H9 (cell line): ENCODE measurements at regions not wholly inside any gene's neighbourhood (a gene's known extent, or its start where the extent isn't known, plus 50 kb on each side); places are given as distances from the start of the nearest gene placed in this dataset.

Source experiments
- DNase-seq: peaks from one replicate; pipeline ENCODE4 v3.0.0-alpha.2; 2017
- H2AFZ ChIP-seq: one replicate; pipeline ENCODE4 v1.6.1; 2013; ENCODE audit warnings: mild to moderate bottlenecking, low read length, control low read depth, moderate library complexity
- H2AK5ac ChIP-seq: 2 replicates; pipeline ENCODE4 v1.6.1; 2013; ENCODE audit warnings: low read length, control low read depth, mixed read lengths; ENCODE audit not compliant: insufficient read length
- H2BK120ac ChIP-seq: one replicate; pipeline ENCODE4 v1.6.1; 2013; ENCODE audit warnings: low read depth, mild to moderate bottlenecking, low read length, control low read depth, inconsistent platforms; ENCODE audit not compliant: poor library complexity, severe bottlenecking
- H2BK12ac ChIP-seq: 2 replicates; pipeline ENCODE4 v1.6.1; 2013; ENCODE audit warnings: low read length, control low read depth, mixed read lengths, low read depth; ENCODE audit not compliant: insufficient read length
- H2BK15ac ChIP-seq: 2 replicates; pipeline ENCODE4 v1.6.1; 2013; ENCODE audit warnings: low read depth, low read length, control low read depth
- H2BK20ac ChIP-seq: one replicate; pipeline ENCODE4 v1.6.1; 2013; ENCODE audit warnings: low read depth, mild to moderate bottlenecking, low read length, control low read depth, inconsistent platforms; ENCODE audit not compliant: poor library complexity, severe bottlenecking
- H2BK5ac ChIP-seq: 2 replicates; pipeline ENCODE4 v1.6.1; 2013; ENCODE audit warnings: low read length, control low read depth, mixed read lengths; ENCODE audit not compliant: insufficient read length
- H3K14ac ChIP-seq: 2 replicates; pipeline ENCODE4 v1.6.1; 2013; ENCODE audit warnings: low read length, control low read depth; ENCODE audit not compliant: insufficient read depth
- H3K18ac ChIP-seq: 2 replicates; pipeline ENCODE4 v1.6.1; 2013; ENCODE audit warnings: low read depth, mild to moderate bottlenecking, mixed read lengths, low read length, control low read depth; ENCODE audit not compliant: insufficient read length
- H3K23ac ChIP-seq: 2 replicates; pipeline ENCODE4 v1.6.1; 2013; ENCODE audit warnings: low read length, control low read depth, mixed read lengths, low read depth; ENCODE audit not compliant: insufficient read length
- H3K23me2 ChIP-seq: 2 replicates; pipeline ENCODE4 v1.6.1; 2013; ENCODE audit warnings: low read depth, mild to moderate bottlenecking, mixed read lengths, low read length, control low read depth; ENCODE audit not compliant: insufficient read length, poor library complexity, severe bottlenecking
- H3K27ac ChIP-seq: 2 replicates; pipeline ENCODE4 v1.5.1; 2013; ENCODE audit warnings: low read length, control low read depth, mixed read lengths, low read depth; ENCODE audit not compliant: insufficient read length
- H3K27me3 ChIP-seq: 2 replicates; pipeline ENCODE4 v1.6.1; 2013; ENCODE audit warnings: low read length, control low read depth, inconsistent platforms; ENCODE audit not compliant: insufficient read depth
- H3K4ac ChIP-seq: 2 replicates; pipeline ENCODE4 v1.6.1; 2013; ENCODE audit warnings: low read depth, mild to moderate bottlenecking, control low read depth, inconsistent platforms, low read length, moderate library complexity
- H3K4me1 ChIP-seq: 2 replicates; pipeline ENCODE4 v1.6.1; 2013; ENCODE audit warnings: low read length, control low read depth, inconsistent platforms; ENCODE audit not compliant: insufficient read depth
- H3K4me2 ChIP-seq: 2 replicates; pipeline ENCODE4 v1.6.1; 2013; ENCODE audit warnings: low read length, control low read depth, mixed read lengths; ENCODE audit not compliant: insufficient read length, insufficient read depth
- H3K56ac ChIP-seq: 2 replicates; pipeline ENCODE4 v1.6.1; 2013; ENCODE audit warnings: low read depth, mild to moderate bottlenecking, mixed read lengths, low read length, control low read depth; ENCODE audit not compliant: insufficient read length
- H3K79me1 ChIP-seq: 2 replicates; pipeline ENCODE4 v1.6.1; 2013; ENCODE audit warnings: low read depth, mild to moderate bottlenecking, moderate library complexity, low read length, control low read depth, inconsistent platforms; ENCODE audit not compliant: insufficient read depth, poor library complexity, severe bottlenecking
- H3K79me2 ChIP-seq: 2 replicates; pipeline ENCODE4 v1.6.1; 2013; ENCODE audit warnings: low read length, control low read depth, inconsistent platforms; ENCODE audit not compliant: insufficient read depth
- H3K9ac ChIP-seq: 2 replicates; pipeline ENCODE4 v1.6.1; 2013; ENCODE audit warnings: low read length, control low read depth, mixed read lengths; ENCODE audit not compliant: insufficient read length; ENCODE audit errors: extremely low read depth
- H3K9me3 ChIP-seq: one replicate; pipeline ENCODE4 v1.6.1; 2013; ENCODE audit warnings: low read depth, low read length, inconsistent platforms; ENCODE audit not compliant: control insufficient read depth
- H3T11ph ChIP-seq: one replicate; pipeline ENCODE4 v1.6.1; 2013; ENCODE audit warnings: mild to moderate bottlenecking, low read length, control low read depth, inconsistent platforms
- H4K20me1 ChIP-seq: one replicate; pipeline ENCODE4 v1.6.1; 2013; ENCODE audit not compliant: control insufficient read depth, insufficient read length, insufficient read depth
- H4K5ac ChIP-seq: 2 replicates; pipeline ENCODE4 v1.6.1; 2013; ENCODE audit warnings: low read depth, mild to moderate bottlenecking, mixed read lengths, low read length, control low read depth; ENCODE audit not compliant: insufficient read length
- H4K8ac ChIP-seq: replicated peaks from 2 replicates; pipeline ENCODE4 v1.6.1; 2013; ENCODE audit warnings: low read length, control low read depth, mixed read lengths, low read depth; ENCODE audit not compliant: insufficient read length
- H4K91ac ChIP-seq: 2 replicates; pipeline ENCODE4 v1.6.1; 2013; ENCODE audit warnings: low read depth, mild to moderate bottlenecking, moderate library complexity, mixed read lengths, low read length, control low read depth; ENCODE audit not compliant: insufficient read length
- H3K27ac Mint-ChIP-seq, 3 experiments: 2 replicates in 2 of 3; 3 replicates in 1 of 3; pipeline ENCODE4 v1.8.0; 2020 to 2021; ENCODE audit warnings: mixed read lengths in 3 of 3, mild to moderate bottlenecking in 1 of 3, moderate library complexity in 1 of 3
- H3K27me3 Mint-ChIP-seq: 2 replicates; pipeline ENCODE4 v1.8.0; 2021; ENCODE audit warnings: low read depth, mild to moderate bottlenecking, moderate library complexity, mixed read lengths
- H3K36me3 Mint-ChIP-seq, 3 experiments: 2 replicates in 2 of 3; 3 replicates in 1 of 3; pipeline ENCODE4 v1.8.0; 2020 to 2021; ENCODE audit warnings: low read depth in 3 of 3, mixed read lengths in 3 of 3; ENCODE audit not compliant: insufficient read depth in 1 of 3
- H3K4me1 Mint-ChIP-seq, 2 experiments: 2 replicates each; pipeline ENCODE4 v1.8.0; 2020; ENCODE audit warnings: mixed read lengths in 2 of 2
- H3K4me3 Mint-ChIP-seq, 2 experiments: 2 replicates in 1 of 2; 3 replicates in 1 of 2; pipeline ENCODE4 v1.8.0; 2020 to 2021; ENCODE audit warnings: mild to moderate bottlenecking in 2 of 2, mixed read lengths in 2 of 2, moderate library complexity in 1 of 2
- H3K9me3 Mint-ChIP-seq, 2 experiments: 2 replicates in 1 of 2; 3 replicates in 1 of 2; pipeline ENCODE4 v1.8.0; 2020; ENCODE audit warnings: mild to moderate bottlenecking in 2 of 2, mixed read lengths in 2 of 2, moderate library complexity in 1 of 2
- WGBS: extraction: QIAGEN DNeasy Blood & Tissue Kit; methylation state at CpG from one replicate; pipeline ENCODE4 v1.1.7; 2013; ENCODE audit warnings: missing lambda C conversion rate, low lambda C conversion rate, mixed read lengths; ENCODE audit not compliant: insufficient read length; ENCODE audit errors: extremely low coverage; 5-methylcytosine and 5-hydroxymethylcytosine counted together
- TF ChIP-seq, protein P1 (sequence below): fragments of 200-600 bp; sonication (generic); conservative IDR thresholded peaks from 3 replicates; pipeline ENCODE4 v1.8.0; 2021; ENCODE audit warnings: antibody characterized with exemption, mild to moderate bottlenecking

DNA sequence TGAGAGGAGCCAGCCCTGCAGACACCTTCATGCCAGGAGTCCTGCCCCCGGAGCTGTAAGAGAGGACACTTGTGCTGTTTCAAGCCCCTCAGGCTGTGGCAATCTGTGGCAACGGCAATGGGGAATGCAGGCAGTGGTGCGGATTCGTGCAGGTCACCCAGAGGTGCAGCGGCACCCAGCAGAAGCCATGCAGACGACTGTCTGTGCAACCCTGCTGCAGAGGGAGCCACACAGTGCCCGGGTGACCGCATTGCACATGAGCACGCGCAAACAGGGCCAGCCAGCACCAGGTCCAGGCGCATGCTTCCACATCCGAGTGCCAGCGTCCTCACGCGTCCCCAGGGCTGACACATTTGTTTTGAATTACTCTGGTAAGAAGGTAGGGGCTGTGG lies 84.8 kb upstream of the GPC1 start:
- 0 out of 4 replicates have a peak, but pooled peaks cover 0 to 2% of the 10 kb centered on the region in 2 experiments for H3K4me1 Mint-ChIP-seq
- H3K4me2 ChIP-seq: no peak overlapping the region
- no peak overlapping the region for H3K14ac ChIP-seq
- no peaks in the 10 kb centered on the region for H3K4me1 ChIP-seq
- H2BK12ac ChIP-seq: no peak overlapping the region
- no peak overlapping the region for H3K27ac ChIP-seq
- H3K27me3 Mint-ChIP-seq: peaks cover 5% of the 10 kb centered on the region
- H3T11ph ChIP-seq: no peak overlapping the region
- no peak overlapping the region for H3K4ac ChIP-seq
- no peak overlapping the region for H4K5ac ChIP-seq
- no peak overlapping the region for H3K56ac ChIP-seq
- no peaks in the 10 kb centered on the region for H3K79me1 ChIP-seq
- no peak overlapping the region for H2AK5ac ChIP-seq
- H4K91ac ChIP-seq: no peak overlapping the region
- peaks cover 3 to 5% of the 10 kb centered on the region in 2 experiments; a peak in 3 of 5 replicates for H3K9me3 Mint-ChIP-seq
- no peak overlapping the region for H2BK120ac ChIP-seq
- H3K4me3 Mint-ChIP-seq: no peak overlapping the region
- no peaks in the 10 kb centered on the region for H4K20me1 ChIP-seq
- no peak overlapping the region for H3K27ac Mint-ChIP-seq
- no peak overlapping the region for H2BK15ac ChIP-seq
- no peaks in the 10 kb centered on the region; a peak in 1 of 7 replicates for H3K36me3 Mint-ChIP-seq
- H2BK5ac ChIP-seq: no peak overlapping the region
- no peak for DNase-seq
- no peak overlapping the region for H3K18ac ChIP-seq
- H3K23me2 ChIP-seq: no peaks in the 10 kb centered on the region
- H3K23ac ChIP-seq: no peak overlapping the region
- H2BK20ac ChIP-seq: no peak overlapping the region
- no peaks in the 10 kb centered on the region for H3K9me3 ChIP-seq
- WGBS: no CpG with 5 or more reads among the region's 15 CpGs
- H4K8ac ChIP-seq: no peak overlapping the region
- TF ChIP-seq, protein P1, sequence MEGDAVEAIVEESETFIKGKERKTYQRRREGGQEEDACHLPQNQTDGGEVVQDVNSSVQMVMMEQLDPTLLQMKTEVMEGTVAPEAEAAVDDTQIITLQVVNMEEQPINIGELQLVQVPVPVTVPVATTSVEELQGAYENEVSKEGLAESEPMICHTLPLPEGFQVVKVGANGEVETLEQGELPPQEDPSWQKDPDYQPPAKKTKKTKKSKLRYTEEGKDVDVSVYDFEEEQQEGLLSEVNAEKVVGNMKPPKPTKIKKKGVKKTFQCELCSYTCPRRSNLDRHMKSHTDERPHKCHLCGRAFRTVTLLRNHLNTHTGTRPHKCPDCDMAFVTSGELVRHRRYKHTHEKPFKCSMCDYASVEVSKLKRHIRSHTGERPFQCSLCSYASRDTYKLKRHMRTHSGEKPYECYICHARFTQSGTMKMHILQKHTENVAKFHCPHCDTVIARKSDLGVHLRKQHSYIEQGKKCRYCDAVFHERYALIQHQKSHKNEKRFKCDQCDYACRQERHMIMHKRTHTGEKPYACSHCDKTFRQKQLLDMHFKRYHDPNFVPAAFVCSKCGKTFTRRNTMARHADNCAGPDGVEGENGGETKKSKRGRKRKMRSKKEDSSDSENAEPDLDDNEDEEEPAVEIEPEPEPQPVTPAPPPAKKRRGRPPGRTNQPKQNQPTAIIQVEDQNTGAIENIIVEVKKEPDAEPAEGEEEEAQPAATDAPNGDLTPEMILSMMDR: no peak
- H3K79me2 ChIP-seq: no peaks in the 10 kb centered on the region
- no peaks in the 10 kb centered on the region for H3K27me3 ChIP-seq
- H2AFZ ChIP-seq: no peak overlapping the region
- H3K9ac ChIP-seq: no peak overlapping the region
